K562 (cell line): ENCODE measurements at regions not wholly inside any gene's neighbourhood (a gene's known extent, or its start where the extent isn't known, plus 50 kb on each side); places are given as distances from the start of the nearest gene placed in this dataset.

Experiments
- ATAC-seq: fragments of 200-7000 bp; cut with Tn5 transposase; 3 replicates; pipeline ENCODE4 v1.9.1; 2020; ENCODE audit warnings: moderate library complexity
- BruUV-seq: library from RNA; stranded (reverse); fragments of 400-500 nt; replicated peaks from 2 replicates; lab custom pipeline; 2021; lab: Mats Ljungman, UMichigan
- CTCF ChIA-PET: fragments of 300-600 bp; formaldehyde crosslinking; extraction: SDS; loops from one replicate; lab custom pipeline; 2021; ENCODE audit warnings: low intra/inter-chr PET ratio; lab: Yijun Ruan, JAX
- POLR2A ChIA-PET: fragments of 300-600, 350-650 bp; sonication (Branson Sonifier 250); formaldehyde crosslinking; extraction: SDS; loops from one replicate; lab custom pipeline; 2021; ENCODE audit warnings: antibody characterized with exemption, inconsistent platforms; lab: Yijun Ruan, JAX
- DNase-seq, 4 experiments: peaks; one replicate each; pipeline versions ENCODE4 v3.0.0 to v3.0.0-alpha.2; 2011 to 2018; ENCODE audit warnings: low spot score in 3 of 4, mixed read lengths in 3 of 4; ENCODE audit errors: extremely low read depth in 1 of 4
- FAIRE-seq: peaks from 2 replicates; lab custom pipeline; 2011; peaks lifted over from hg19 to GRCh38; lab: Jason Lieb, UNC
- H2AFZ ChIP-seq: 2 replicates; pipeline ENCODE4 v1.6.0; 2011; ENCODE audit warnings: low read depth, low read length, control low read depth, inconsistent platforms
- H3K27ac ChIP-seq: fragments of 200-600 bp; 3 replicates; pipeline ENCODE4 v1.8.0; 2011; ENCODE audit warnings: low read depth, mild to moderate bottlenecking, control low read depth, inconsistent platforms, low read length, moderate library complexity, mixed read lengths; ENCODE audit errors: extremely low read depth
- H3K27me3 ChIP-seq, 2 experiments: fragments of 300-600 bp in 1 of 2; 2 replicates in 1 of 2; 3 replicates in 1 of 2; pipeline versions ENCODE4 v1.6.0 to v1.8.0; 2011; ENCODE audit warnings: inconsistent platforms in 2 of 2, low read length in 2 of 2, mild to moderate bottlenecking in 1 of 2, mixed read lengths in 1 of 2, moderate library complexity in 1 of 2; ENCODE audit not compliant: control insufficient read depth in 2 of 2, insufficient read depth in 2 of 2
- H3K36me3 ChIP-seq: fragments of 300-600 bp; 3 replicates; pipeline ENCODE4 v1.8.0; 2011; ENCODE audit warnings: mild to moderate bottlenecking, low read length, inconsistent platforms; ENCODE audit not compliant: control insufficient read depth, insufficient read depth
- H3K4me1 ChIP-seq, 2 experiments: fragments of 200-600 bp in 1 of 2; replicated peaks in 1 of 2; 2 replicates in 1 of 2; 3 replicates in 1 of 2; pipeline versions ENCODE4 v1.5.1 to v1.8.0; 2011; ENCODE audit warnings: inconsistent platforms in 2 of 2, low read length in 2 of 2, mild to moderate bottlenecking in 1 of 2, mixed read lengths in 1 of 2, moderate library complexity in 1 of 2; ENCODE audit not compliant: control insufficient read depth in 2 of 2, insufficient read depth in 2 of 2
- H3K4me2 ChIP-seq: 2 replicates; pipeline ENCODE4 v1.6.1; 2011; ENCODE audit warnings: low read length, control low read depth, inconsistent platforms, mixed read lengths; ENCODE audit not compliant: insufficient read depth
- H3K4me3 ChIP-seq: fragments of 200-600 bp; sonication (generic), shearing (Covaris generic); 2 replicates; pipeline ENCODE4 v1.5.1; 2016; ENCODE audit warnings: control low read depth, inconsistent platforms
- H3K79me2 ChIP-seq: fragments of 200-600 bp; 3 replicates; pipeline ENCODE4 v1.8.0; 2011; ENCODE audit warnings: low read length, inconsistent platforms; ENCODE audit not compliant: control insufficient read depth, insufficient read depth
- H3K9ac ChIP-seq, 2 experiments: 2 replicates each; pipeline versions ENCODE4 v1.6.0 to v1.6.1; 2011; ENCODE audit warnings: low read depth in 2 of 2, low read length in 2 of 2, control low read depth in 1 of 2, inconsistent platforms in 1 of 2, mild to moderate bottlenecking in 1 of 2, mixed read lengths in 1 of 2; ENCODE audit not compliant: insufficient read depth in 1 of 2
- H3K9me1 ChIP-seq: one replicate; pipeline ENCODE4 v1.6.0; 2011; ENCODE audit warnings: inconsistent platforms, mild to moderate bottlenecking, low read length, moderate library complexity; ENCODE audit not compliant: control insufficient read depth, insufficient read depth
- H3K9me3 ChIP-seq: replicated peaks from 2 replicates; pipeline ENCODE4 v1.5.1; 2011; ENCODE audit warnings: low read depth, low read length, inconsistent platforms; ENCODE audit not compliant: control insufficient read depth, insufficient read depth
- H4K20me1 ChIP-seq: replicated peaks from 2 replicates; pipeline ENCODE4 v1.6.1; 2011; ENCODE audit warnings: low read length, inconsistent platforms, mixed read lengths; ENCODE audit not compliant: control insufficient read depth, insufficient read depth
- CBX3 ChIP-seq, 2 experiments: IDR thresholded peaks; 1 replicate in 1 of 2; 2 replicates in 1 of 2; pipeline ENCODE4 v1.6.1; 2012; ENCODE audit warnings: inconsistent platforms in 2 of 2, low read length in 2 of 2, borderline replicate concordance in 1 of 2, control low read depth in 1 of 2
- CREBBP ChIP-seq: IDR thresholded peaks from one replicate; pipeline ENCODE4 v1.6.1; 2012; ENCODE audit warnings: low read depth, mild to moderate bottlenecking, control low read depth, inconsistent platforms, low read length
- MBD1 ChIP-seq: fragments of 250-450 bp; sonication (Bioruptor Pico); IDR thresholded peaks from 2 replicates; pipeline ENCODE4 v1.8.0; 2022; ENCODE audit warnings: inconsistent platforms
- MEF2D ChIP-seq: conservative IDR thresholded peaks from 2 replicates; pipeline ENCODE4 v1.6.1; 2016; ENCODE audit warnings: low read depth, missing genetic modification characterization, missing compliant biosample characterization
- NCOA6 ChIP-seq: fragments of 450-650 bp; IDR thresholded peaks from 2 replicates; pipeline ENCODE4 v1.6.1; 2017; ENCODE audit warnings: mild to moderate bottlenecking
- PURB ChIP-seq: sonication (generic); formaldehyde crosslinking; IDR thresholded peaks from 2 replicates; pipeline ENCODE4 v1.9.0; 2021; ENCODE audit warnings: low read depth, mild to moderate bottlenecking, missing genetic modification reagents
- RBM22 ChIP-seq: fragments of 200-400 bp; formaldehyde crosslinking; IDR thresholded peaks from 2 replicates; pipeline ENCODE4 v1.6.1; 2018; ENCODE audit warnings: low read length, low read depth; ENCODE audit not compliant: poor library complexity, severe bottlenecking
- TEAD1 ChIP-seq, 2 experiments: fragments of 450-650 bp in 1 of 2; sonication (generic) in 1 of 2; formaldehyde crosslinking; IDR thresholded peaks; 2 replicates each; pipeline versions ENCODE4 v1.4.0 to v1.8.0; 2020 to 2022; ENCODE audit warnings: mild to moderate bottlenecking in 2 of 2, missing genetic modification reagents in 1 of 2
- ZFX ChIP-seq: sonication (generic); formaldehyde crosslinking; IDR thresholded peaks from 2 replicates; pipeline ENCODE4 v1.8.0; 2022; ENCODE audit warnings: mild to moderate bottlenecking, missing genetic modification reagents, moderate library complexity
- WGBS: fragments of 100-300 bp; shearing (Covaris generic); methylation state at CpG from one replicate; pipeline ENCODE4 v1.1.6; 2016; ENCODE audit warnings: low coverage, mixed read lengths; ENCODE audit not compliant: insufficient coverage; ENCODE audit errors: missing lambda C conversion rate; 5-methylcytosine and 5-hydroxymethylcytosine counted together
- in situ Hi-C: fragments of 300-500 bp; cut with MboI; formaldehyde crosslinking; loops from 4 replicates; pipeline ENCODE4 v1.15.0; 2018; ENCODE audit warnings: inconsistent platforms, mixed read lengths
- intact Hi-C: fragments of 100-400 bp; cut with micrococcal nuclease; formaldehyde crosslinking; loops from 2 replicates; pipeline ENCODE4 v1.14.2; 2022

- no peak overlapping the region for H3K4me2 ChIP-seq
- ChIA-PET POLR2A (no interaction called here), CTCF (no interaction called here)
- ATAC-seq (no peak), DNase-seq (no peak), FAIRE-seq (no peak)
- H3K79me2 ChIP-seq = no peaks in the 10 kb centered on the region
- 1% methylated on average over 7 of the region's 8 CpGs for WGBS
- no peaks in the 10 kb centered on the region for H3K9me1 ChIP-seq
- no peak overlapping the region for H3K4me3 ChIP-seq
- no peaks in the 10 kb centered on the region for H3K36me3 ChIP-seq
- in situ Hi-C loops = no loop called here
- H3K9me3 ChIP-seq = no peaks in the 10 kb centered on the region
- intact Hi-C loops = no loop called here
- TF ChIP-seq RBM22 (no peak), NCOA6 (no peak), CBX3 (IDR thresholded peaks at IDR 0.05; ENCODE audit: borderline replicate concordance in 1 of 2, low read length in 2 of 2) (no peak), TEAD1 (CRISPR knock-in tag; IDR thresholded peaks at IDR 0.05) (no peak), MEF2D (tag) (no peak), MBD1 (no peak), ZFX (CRISPR knock-in tag) (no peak), PURB (no peak), CREBBP (no peak)
- no peak overlapping the region for H3K9ac ChIP-seq
- no peaks in the 10 kb centered on the region for H3K27me3 ChIP-seq
- BruUV-seq = no TSS peak
- no peaks in the 10 kb centered on the region for H4K20me1 ChIP-seq
- no peak overlapping the region for H3K27ac ChIP-seq
- H2AFZ ChIP-seq = no peak overlapping the region
- H3K4me1 ChIP-seq = no peaks in the 10 kb centered on the region
Observed at GRCh38 chr4:187770345-187770744, 225.2 kb upstream of the ZFP42 start.
